ENCODE measurements at regions not wholly inside any gene's neighbourhood (a gene's known extent, or its start where the extent isn't known, plus 50 kb on each side); places are given as distances from the start of the nearest gene placed in this dataset.

DNA sequence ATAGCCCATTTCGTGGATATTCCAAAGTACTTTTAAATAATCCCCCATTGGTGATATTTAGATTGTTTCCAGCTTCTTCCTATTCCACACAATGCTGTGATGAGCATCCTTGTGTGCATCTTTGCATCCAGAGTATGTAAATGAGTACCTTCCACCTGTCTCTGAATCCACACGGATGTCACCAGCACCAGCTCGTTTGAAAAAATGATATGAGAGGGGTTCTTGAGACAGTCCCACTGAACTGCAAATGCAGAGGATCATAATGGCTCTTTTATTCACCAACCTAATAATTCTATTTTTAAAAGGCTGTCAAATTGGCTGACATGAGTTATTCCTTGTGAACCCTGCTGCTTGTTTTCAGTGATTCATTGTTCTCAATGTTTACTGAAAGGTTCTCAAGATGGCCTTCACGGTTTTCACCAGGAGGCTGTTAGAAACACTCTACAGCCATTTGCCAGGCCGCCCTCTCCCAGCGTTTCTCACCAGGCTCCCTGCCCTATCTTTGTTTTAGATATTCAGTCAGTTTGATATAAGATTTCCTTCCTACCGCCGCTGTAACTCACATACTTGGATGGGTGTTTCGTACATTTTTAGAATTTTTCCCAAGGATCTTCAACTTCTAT is 96.7 kb upstream of the PTPRG start:
- intact Hi-C loops (cut with micrococcal nuclease), result no loop called here
- FAIRE-seq, result no peak
- no peak for DNase-seq (ENCODE audit: low read depth, low spot score)

More for the DNA sequence above, 96.7 kb upstream of the PTPRG start:
- Histone ChIP-seq H3K9ac (replicated peaks; ENCODE audit: extremely low read depth, insufficient read depth, low read length) (no peak overlapping the region), H4K20me1 (replicated peaks; ENCODE audit: control insufficient read depth, extremely low read depth, insufficient read depth, low read length) (no peaks in the 10 kb centered on the region), H3K79me2 (ENCODE audit: control insufficient read depth, insufficient read depth, low read length) (no peaks in the 10 kb centered on the region), H2AFZ (ENCODE audit: low read depth, low read length) (no peak overlapping the region), H3K4me1 (ENCODE audit: control insufficient read depth, extremely low read depth, insufficient read depth, low read length) (no peaks in the 10 kb centered on the region), H3K4me3 (replicated peaks in 1 of 3; ENCODE audit: insufficient read depth in 1 of 3, low read depth in 1 of 3, low read length in 3 of 3) (no peak overlapping the region), H3K36me3 (ENCODE audit: control insufficient read depth in 2 of 2, extremely low read depth in 1 of 2, insufficient read depth in 2 of 2, low read length in 2 of 2) (no peaks in the 10 kb centered on the region), H3K27me3 (ENCODE audit: control insufficient read depth in 2 of 2, insufficient read depth in 2 of 2, low read length in 2 of 2) (no peaks in the 10 kb centered on the region), H3K27ac (ENCODE audit: insufficient read depth, low read depth, low read length) (no peak overlapping the region), H3K9me3 (replicated peaks; ENCODE audit: control insufficient read depth, insufficient read depth, low read length) (no peaks in the 10 kb centered on the region), H3K9me1 (replicated peaks; ENCODE audit: control insufficient read depth, extremely low read depth, insufficient read depth, low read length) (no peaks in the 10 kb centered on the region), H3K4me2 (ENCODE audit: insufficient read depth, low read length) (no peak overlapping the region)
- ChIA-PET POLR2A (no interaction called here), CTCF (no interaction called here)
- TF ChIP-seq MYC (IDR thresholded peaks at IDR 0.05; ENCODE audit: low read depth, low read length) (no peak), JUN (IDR thresholded peaks at IDR 0.05; ENCODE audit: borderline replicate concordance, insufficient read depth, insufficient read length, low read depth) (no peak), POLR2AphosphoS5 (IDR thresholded peaks at IDR 0.05; ENCODE audit: insufficient read depth, low read depth, low read length) (no peak), FOS (IDR thresholded peaks at IDR 0.05; ENCODE audit: borderline replicate concordance, insufficient read depth, low read length) (no peak), EZH2 (IDR thresholded peaks at IDR 0.05; ENCODE audit: borderline replicate concordance, low read depth, low read length, severe bottlenecking) (no peak), CTCF (IDR thresholded peaks at IDR 0.05; ENCODE audit: extremely low read depth in 1 of 2, insufficient read depth in 1 of 2, low read depth in 1 of 2, low read length in 2 of 2) (no peak), GATA2 (IDR thresholded peaks at IDR 0.05; ENCODE audit: insufficient read depth, insufficient read length, low read depth, low read length) (no peak), POLR2A (IDR thresholded peaks at IDR 0.05; ENCODE audit: low read depth, low read length) (no peak)
- TF ChIP-seq, protein P1, sequence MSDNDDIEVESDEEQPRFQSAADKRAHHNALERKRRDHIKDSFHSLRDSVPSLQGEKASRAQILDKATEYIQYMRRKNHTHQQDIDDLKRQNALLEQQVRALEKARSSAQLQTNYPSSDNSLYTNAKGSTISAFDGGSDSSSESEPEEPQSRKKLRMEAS (IDR thresholded peaks at IDR 0.05; ENCODE audit: insufficient read depth, insufficient read length), result no peak
- no TSS peak for BruUV-seq (replicated peaks)
- dilution Hi-C loops (cut with MboI; ENCODE audit: extremely low pct_ligation_motif_present, low sequenced_read_pairs), result no loop called here

All from endothelial cell of umbilical vein (primary cell).